OCI-LY7 (cell line): ENCODE measurements at regions not wholly inside any gene's neighbourhood (a gene's known extent, or its start where the extent isn't known, plus 50 kb on each side); places are given as distances from the start of the nearest gene placed in this dataset.

Experiments used
- BruUV-seq: library from RNA; stranded (reverse); fragments of 400-500 nt; replicated peaks from 2 replicates; lab custom pipeline; 2021; lab: Mats Ljungman, UMichigan
- CTCF ChIA-PET: fragments of 300-600 bp; sonication (Branson Sonifier 250); formaldehyde crosslinking; loops from one replicate; lab custom pipeline; 2022; ENCODE audit warnings: antibody characterized with exemption; ENCODE audit not compliant: unreplicated experiment; lab: Charles Lee
- POLR2A ChIA-PET: fragments of 300-600 bp; sonication (Branson Sonifier 250); formaldehyde crosslinking; loops from one replicate; lab custom pipeline; 2022; ENCODE audit warnings: antibody characterized with exemption; lab: Charles Lee
- DNase-seq: peaks from one replicate; pipeline ENCODE4 v3.0.0-alpha.2; 2015; ENCODE audit warnings: low spot score
- H2AFZ ChIP-seq: fragments of 200-600 bp; sonication (generic), shearing (Covaris generic); 2 replicates; pipeline ENCODE4 v1.6.1; 2014; ENCODE audit warnings: mild to moderate bottlenecking, antibody characterized with exemption, low read length, moderate library complexity
- H3K27ac ChIP-seq: fragments of 200-600 bp; sonication (generic); 2 replicates; pipeline ENCODE4 v1.5.1; 2014; ENCODE audit warnings: mixed run types, low read depth, mild to moderate bottlenecking, moderate library complexity, low read length, inconsistent platforms; ENCODE audit not compliant: poor library complexity, severe bottlenecking
- H3K36me3 ChIP-seq: fragments of 200-600 bp; sonication (generic); 2 replicates; pipeline ENCODE4 v1.6.1; 2014; ENCODE audit warnings: mild to moderate bottlenecking, antibody characterized with exemption, low read length, moderate library complexity, mixed read lengths; ENCODE audit not compliant: insufficient read depth
- H3K4me1 ChIP-seq: fragments of 200-600 bp; sonication (generic); 2 replicates; pipeline ENCODE4 v1.5.1; 2014; ENCODE audit warnings: mild to moderate bottlenecking, low read length; ENCODE audit not compliant: insufficient read depth, poor library complexity, severe bottlenecking
- H3K4me2 ChIP-seq: fragments of 200-600 bp; sonication (generic); 2 replicates; pipeline ENCODE4 v1.6.1; 2014; ENCODE audit warnings: mild to moderate bottlenecking, low read length
- H3K4me3 ChIP-seq: fragments of 200-600 bp; sonication (generic); 2 replicates; pipeline ENCODE4 v1.5.1; 2014; ENCODE audit warnings: mild to moderate bottlenecking, low read depth, low read length; ENCODE audit not compliant: poor library complexity, severe bottlenecking
- H3K79me2 ChIP-seq: fragments of 200-600 bp; sonication (generic); 2 replicates; pipeline ENCODE4 v1.6.1; 2016; ENCODE audit warnings: low read depth, mild to moderate bottlenecking, low read length, moderate library complexity, mixed read lengths; ENCODE audit not compliant: insufficient read depth
- H3K9me2 ChIP-seq: fragments of 200-600 bp; sonication (generic); 2 replicates; pipeline ENCODE4 v1.6.1; 2016; ENCODE audit warnings: mild to moderate bottlenecking, low read length, mixed read lengths; ENCODE audit not compliant: insufficient read depth
- H3K9me3 ChIP-seq: fragments of 200-600 bp; sonication (generic); 2 replicates; pipeline ENCODE4 v1.6.1; 2014; ENCODE audit warnings: mild to moderate bottlenecking, mixed run types, low read length, mixed read lengths
- H4K20me1 ChIP-seq: fragments of 200-600 bp; sonication (generic); 2 replicates; pipeline ENCODE4 v1.6.1; 2014; ENCODE audit warnings: mild to moderate bottlenecking, antibody characterized with exemption, low read length, moderate library complexity, mixed read lengths; ENCODE audit not compliant: insufficient read depth
- EZH2phosphoT487 ChIP-seq: fragments of 200-600 bp; sonication (generic); IDR thresholded peaks from 2 replicates; pipeline ENCODE4 v1.6.1; 2018; ENCODE audit warnings: low read depth, borderline replicate concordance, mild to moderate bottlenecking, mixed run types, antibody characterized with exemption, low read length, moderate library complexity, mixed read lengths
- intact Hi-C: fragments of 100-400 bp; cut with micrococcal nuclease; formaldehyde crosslinking; loops from one replicate; pipeline ENCODE4 v1.10.0; 2022; ENCODE audit not compliant: unreplicated experiment
- TF ChIP-seq, protein P1 (sequence below): fragments of 200-600 bp; sonication (generic); conservative IDR thresholded peaks from 2 replicates; pipeline ENCODE4 v1.5.1; 2014; ENCODE audit warnings: mild to moderate bottlenecking, antibody characterized with exemption, low read length, moderate library complexity, mixed read lengths

DNA sequence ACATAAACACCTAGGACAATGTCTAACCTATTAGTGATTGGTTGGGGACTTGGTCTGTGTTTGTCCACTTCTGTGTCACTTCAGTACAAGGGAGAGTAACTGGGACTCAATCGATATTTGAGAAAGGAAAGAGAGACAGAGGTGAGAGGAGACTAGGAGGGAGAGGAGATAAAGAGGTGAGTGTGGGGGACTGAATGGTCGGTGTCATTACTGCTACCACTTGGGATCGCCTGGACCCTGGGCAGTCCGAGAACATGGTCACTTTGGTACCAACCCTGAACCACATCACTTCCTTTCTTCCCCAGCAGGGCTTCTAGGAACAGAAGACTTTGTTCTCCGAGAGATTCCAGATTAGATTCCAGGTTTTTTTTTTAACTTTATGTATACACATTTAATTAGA lies 63.7 kb downstream of the GPR6 start:
- DNase-seq, result no peak
- no peak overlapping the region for H3K4me3 ChIP-seq
- H3K9me2 ChIP-seq, result no peaks in the 10 kb centered on the region
- no peaks in the 10 kb centered on the region for H3K36me3 ChIP-seq
- no peak for TF ChIP-seq EZH2phosphoT487
- TF ChIP-seq, protein P1, sequence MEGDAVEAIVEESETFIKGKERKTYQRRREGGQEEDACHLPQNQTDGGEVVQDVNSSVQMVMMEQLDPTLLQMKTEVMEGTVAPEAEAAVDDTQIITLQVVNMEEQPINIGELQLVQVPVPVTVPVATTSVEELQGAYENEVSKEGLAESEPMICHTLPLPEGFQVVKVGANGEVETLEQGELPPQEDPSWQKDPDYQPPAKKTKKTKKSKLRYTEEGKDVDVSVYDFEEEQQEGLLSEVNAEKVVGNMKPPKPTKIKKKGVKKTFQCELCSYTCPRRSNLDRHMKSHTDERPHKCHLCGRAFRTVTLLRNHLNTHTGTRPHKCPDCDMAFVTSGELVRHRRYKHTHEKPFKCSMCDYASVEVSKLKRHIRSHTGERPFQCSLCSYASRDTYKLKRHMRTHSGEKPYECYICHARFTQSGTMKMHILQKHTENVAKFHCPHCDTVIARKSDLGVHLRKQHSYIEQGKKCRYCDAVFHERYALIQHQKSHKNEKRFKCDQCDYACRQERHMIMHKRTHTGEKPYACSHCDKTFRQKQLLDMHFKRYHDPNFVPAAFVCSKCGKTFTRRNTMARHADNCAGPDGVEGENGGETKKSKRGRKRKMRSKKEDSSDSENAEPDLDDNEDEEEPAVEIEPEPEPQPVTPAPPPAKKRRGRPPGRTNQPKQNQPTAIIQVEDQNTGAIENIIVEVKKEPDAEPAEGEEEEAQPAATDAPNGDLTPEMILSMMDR, result no peak
- H3K9me3 ChIP-seq, result peaks cover 8% of the 10 kb centered on the region
- BruUV-seq, result no TSS peak
- no peaks in the 10 kb centered on the region for H4K20me1 ChIP-seq
- H3K79me2 ChIP-seq, result no peaks in the 10 kb centered on the region
- intact Hi-C loops, result loop anchor here (2.0 kb wide), 1 partner anchor 137 kb away; the partner anchor contains the start of gene WASF1
- H3K4me2 ChIP-seq, result no peak overlapping the region
- H3K27ac ChIP-seq, result no peak overlapping the region
- peaks cover 15% of the 10 kb centered on the region for H3K4me1 ChIP-seq
- H2AFZ ChIP-seq, result no peak overlapping the region
- POLR2A ChIA-PET, result interaction anchor here (1.1 kb wide), 1 partner anchor 9 kb away, joined by 3 read pairs; no protein-coding TSS in a partner anchor
- CTCF ChIA-PET, result no interaction called here

DNA sequence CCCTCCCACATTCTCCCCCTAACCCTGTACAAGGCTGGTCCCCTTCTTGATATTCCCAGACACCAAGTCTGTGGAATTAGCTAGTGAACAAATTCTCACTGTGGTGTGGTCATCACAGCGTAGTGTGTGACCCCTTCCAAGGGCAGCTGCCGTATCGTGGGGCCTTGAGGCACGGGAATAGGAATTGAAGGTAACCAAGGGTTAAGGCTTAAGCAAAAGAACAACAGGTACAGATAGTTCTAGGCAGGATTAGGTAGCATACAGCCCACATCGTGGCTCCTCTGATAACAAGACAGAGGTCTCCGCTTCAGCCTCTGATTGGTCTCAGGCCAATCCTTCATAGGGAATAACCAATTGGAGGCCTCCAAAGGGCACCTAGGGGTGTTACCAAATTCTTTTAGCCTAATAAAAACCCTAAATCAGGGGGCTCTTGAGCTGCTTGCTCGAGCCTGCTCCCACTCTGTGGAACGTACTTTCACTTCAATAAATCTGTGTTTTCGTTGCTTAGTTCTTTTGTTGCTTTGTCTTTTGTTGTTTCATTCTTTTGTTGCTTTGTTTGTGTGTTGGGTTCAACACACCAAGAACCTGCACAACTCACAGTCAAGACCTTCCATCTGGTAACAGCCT lies 64.7 kb downstream of the GPR6 start:
- TF ChIP-seq EZH2phosphoT487, result no peak
- TF ChIP-seq, protein P1, result no peak
- H2AFZ ChIP-seq, result no peak overlapping the region; the same call in 1 of the 2 replicates

More for the DNA sequence above, 64.7 kb downstream of the GPR6 start:
- Histone ChIP-seq H3K4me1 (peaks cover 15% of the 10 kb centered on the region), H3K27ac (no peak overlapping the region), H3K4me3 (no peak overlapping the region), H3K79me2 (no peaks in the 10 kb centered on the region), H3K4me2 (no peak overlapping the region), H3K9me3 (peaks cover 8% of the 10 kb centered on the region), H3K36me3 (no peaks in the 10 kb centered on the region), H3K9me2 (no peaks in the 10 kb centered on the region), H4K20me1 (no peaks in the 10 kb centered on the region)
- no TSS peak for BruUV-seq
- CTCF ChIA-PET, result interaction anchor here (0.9 kb wide), 1 partner anchor 44 kb away, joined by 3 read pairs; no protein-coding TSS in a partner anchor
- no peak for DNase-seq
- intact Hi-C loops, result no loop called here
- POLR2A ChIA-PET, result interaction anchor here (0.5 to 1.0 kb wide), 2 partner anchors 31 to 197 kb away, joined by 3 to 7 read pairs; no protein-coding TSS in a partner anchor
